ENCODE measurements at regions not wholly inside any gene's neighbourhood (a gene's known extent, or its start where the extent isn't known, plus 50 kb on each side); places are given as distances from the start of the nearest gene placed in this dataset.

DNA sequence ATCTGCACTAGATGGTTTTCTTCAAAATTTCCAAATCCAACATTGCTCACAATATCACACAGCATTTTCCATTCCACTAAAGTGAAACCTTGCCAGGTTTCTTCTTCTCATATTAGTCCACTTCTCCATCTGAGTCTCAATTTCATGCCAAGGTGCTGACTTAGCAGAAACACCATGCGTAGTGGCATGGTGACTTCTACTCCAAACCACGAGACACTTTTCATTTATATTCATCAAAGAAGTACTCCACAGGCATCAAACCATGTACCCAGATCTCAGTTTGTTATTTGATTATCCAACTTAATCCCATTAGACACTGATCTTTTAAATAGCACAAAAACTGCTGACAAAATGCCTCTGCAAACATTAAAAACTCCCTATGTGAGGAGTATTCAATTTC is 233.4 kb upstream of the ITGA1 start:
- TF ChIP-seq, protein P1, sequence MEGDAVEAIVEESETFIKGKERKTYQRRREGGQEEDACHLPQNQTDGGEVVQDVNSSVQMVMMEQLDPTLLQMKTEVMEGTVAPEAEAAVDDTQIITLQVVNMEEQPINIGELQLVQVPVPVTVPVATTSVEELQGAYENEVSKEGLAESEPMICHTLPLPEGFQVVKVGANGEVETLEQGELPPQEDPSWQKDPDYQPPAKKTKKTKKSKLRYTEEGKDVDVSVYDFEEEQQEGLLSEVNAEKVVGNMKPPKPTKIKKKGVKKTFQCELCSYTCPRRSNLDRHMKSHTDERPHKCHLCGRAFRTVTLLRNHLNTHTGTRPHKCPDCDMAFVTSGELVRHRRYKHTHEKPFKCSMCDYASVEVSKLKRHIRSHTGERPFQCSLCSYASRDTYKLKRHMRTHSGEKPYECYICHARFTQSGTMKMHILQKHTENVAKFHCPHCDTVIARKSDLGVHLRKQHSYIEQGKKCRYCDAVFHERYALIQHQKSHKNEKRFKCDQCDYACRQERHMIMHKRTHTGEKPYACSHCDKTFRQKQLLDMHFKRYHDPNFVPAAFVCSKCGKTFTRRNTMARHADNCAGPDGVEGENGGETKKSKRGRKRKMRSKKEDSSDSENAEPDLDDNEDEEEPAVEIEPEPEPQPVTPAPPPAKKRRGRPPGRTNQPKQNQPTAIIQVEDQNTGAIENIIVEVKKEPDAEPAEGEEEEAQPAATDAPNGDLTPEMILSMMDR (IDR thresholded peaks at IDR 0.05), result no peak
- TF ChIP-seq POLR2A (IDR thresholded peaks at IDR 0.05), result no peak
